ENCODE measurements at regions not wholly inside any gene's neighbourhood (a gene's known extent, or its start where the extent isn't known, plus 50 kb on each side); places are given as distances from the start of the nearest gene placed in this dataset.

DNA sequence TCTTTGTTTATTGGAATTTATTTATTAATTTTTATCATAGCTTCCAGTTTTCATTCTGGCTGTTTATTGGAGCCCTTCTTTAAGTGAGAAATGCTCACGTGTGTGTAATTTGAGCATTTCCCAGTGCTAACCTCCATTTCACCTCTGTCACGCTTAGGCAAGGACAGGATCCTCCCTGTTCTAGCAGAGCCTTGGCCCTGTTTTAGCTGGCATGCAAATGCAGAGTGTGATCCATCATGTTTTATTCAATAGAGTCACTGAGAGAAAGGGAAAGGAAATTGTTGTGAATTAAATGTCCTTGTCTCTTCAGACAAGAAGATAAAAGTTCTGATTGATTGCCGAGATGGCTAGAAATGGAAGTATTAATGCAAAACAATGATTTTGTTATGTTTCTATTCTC is 137.3 kb upstream of the ACO1 start:
- no peak for DNase-seq

DNA sequence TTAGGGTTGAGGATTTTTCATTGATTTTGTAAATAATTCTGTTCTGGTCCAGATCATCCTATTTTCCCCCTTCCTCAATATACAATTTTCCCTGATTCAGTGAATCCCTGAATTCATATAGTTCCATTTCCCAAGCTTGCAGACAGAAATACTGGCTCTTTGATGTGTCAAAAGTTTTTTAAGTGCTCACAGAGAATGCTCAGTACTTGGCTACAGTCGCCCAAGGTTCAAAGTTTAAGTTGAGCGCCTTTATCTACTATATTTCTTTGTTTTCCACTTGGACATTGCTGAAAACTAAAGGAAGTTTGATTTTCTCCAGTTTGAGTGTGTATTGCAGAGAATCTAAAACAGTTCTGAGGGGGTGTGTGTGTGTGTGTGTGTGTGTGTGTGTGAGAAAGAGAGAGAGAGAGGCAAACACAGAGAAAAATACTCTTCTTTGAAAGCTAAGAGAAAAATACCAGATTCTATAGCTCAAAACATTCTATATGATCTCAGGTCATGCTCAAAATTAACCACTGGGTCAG is 136.2 kb upstream of the ACO1 start:
- no peak for DNase-seq

DNA sequence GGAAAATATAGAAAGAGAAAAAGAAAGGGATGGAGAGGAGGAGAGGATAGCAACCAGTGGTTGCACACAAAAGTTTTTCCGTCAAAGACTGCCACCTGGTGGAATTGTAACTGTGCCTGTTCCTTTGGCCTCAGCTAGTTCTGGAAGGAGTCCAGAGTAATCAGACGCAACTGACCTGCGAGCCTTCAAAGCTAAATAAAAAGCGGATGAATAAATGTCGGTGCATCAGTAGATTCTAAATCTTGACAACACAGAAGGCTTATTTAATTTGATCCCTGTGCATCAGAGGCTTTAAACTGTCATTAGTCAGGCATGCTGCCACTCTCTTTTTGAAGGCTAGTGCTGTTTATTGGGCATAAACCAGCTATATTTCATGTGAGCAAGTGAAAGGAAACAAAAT is 132.9 kb upstream of the ACO1 start:
- DNase-seq = peak; percentile 24

DNA sequence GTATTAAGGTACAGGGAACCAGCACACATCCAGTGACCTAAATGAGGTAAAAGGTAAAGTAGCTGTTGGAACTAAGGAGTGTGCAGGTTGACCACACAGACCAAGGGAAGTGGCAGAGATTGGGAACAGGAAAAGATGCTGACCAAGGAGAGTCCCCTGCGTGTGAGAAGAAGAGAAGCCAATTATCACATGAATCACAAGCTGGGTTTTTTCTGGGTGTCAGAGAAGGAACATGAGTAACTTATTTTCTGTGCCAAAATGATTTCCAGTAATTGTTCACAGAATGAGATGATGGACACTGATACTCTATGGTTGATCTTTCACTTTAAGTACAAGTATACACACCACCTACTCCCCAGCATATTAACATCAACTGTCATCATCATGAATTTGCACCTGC is 130.7 kb upstream of the ACO1 start:
- DNase-seq = no peak

DNA sequence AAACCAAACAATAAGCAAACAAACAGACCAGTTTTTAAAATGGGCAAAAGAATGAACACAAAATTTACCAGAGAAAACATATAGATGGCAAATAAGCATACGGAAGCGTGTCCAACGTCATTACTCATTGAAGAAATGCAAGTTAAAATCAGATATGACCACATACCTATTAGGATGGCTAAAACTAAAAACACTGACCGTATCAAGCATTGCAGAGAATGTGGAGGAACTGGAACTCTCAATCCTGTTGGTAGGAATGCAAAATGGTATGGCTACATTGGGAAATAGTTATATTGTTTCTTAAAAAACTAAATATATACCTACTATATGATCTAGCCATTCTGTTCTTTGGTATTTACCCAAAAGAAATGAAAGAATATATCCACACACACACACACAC is 129.4 kb upstream of the ACO1 start:
- DNase-seq = no peak

DNA sequence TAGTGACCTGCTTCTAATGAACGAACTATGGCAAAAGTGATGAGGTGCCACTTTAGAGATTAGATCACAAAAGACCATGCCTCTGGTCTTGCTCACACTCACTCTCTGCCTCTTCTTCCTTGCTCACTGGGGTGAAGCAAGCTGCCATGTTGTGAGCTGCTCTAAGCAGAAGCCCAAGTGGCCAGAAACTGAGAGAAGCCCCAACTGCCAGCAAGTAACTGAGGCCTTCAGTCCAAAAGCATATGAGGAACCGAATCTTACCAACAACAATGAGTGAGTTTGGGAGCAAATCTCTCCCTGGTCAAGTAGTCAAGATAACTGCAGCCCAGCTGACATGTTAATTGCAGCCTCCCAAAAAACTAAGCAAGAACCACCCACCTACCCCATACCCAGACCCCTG is 126.0 kb upstream of the ACO1 start:
- DNase-seq = no peak

DNA sequence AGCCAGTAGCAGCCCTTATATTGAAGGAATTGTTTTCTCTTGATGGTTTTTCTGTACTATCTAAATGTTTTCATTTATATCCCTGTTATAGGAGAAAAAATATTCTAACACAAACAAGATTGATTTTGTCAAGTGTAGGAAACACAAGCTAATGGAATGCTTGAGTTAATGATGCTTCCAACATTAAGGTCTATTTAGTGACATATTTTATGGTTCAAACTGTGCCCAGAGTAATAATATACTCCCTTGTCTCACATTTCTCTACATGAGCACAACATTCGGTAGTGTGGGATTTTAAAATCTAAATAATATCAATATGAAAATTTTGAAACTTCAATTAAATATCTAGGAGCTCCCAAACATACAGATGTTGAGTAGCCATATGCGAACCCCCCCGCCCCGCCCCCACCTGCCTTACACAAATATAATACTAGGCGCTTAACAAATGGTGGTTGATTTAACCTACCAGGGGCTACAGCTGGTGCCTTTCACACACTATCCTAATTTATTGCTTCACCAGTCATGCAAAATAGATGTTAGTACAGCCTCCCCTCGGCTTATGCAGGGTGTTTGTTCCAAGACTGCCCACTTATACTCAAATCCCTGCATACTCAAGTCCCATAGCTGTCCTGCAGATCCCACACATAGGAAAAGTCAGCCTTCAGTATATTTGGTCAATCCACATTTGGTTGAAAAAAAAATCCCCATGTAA is 124.1 kb upstream of the ACO1 start:
- DNase-seq = no peak

DNA sequence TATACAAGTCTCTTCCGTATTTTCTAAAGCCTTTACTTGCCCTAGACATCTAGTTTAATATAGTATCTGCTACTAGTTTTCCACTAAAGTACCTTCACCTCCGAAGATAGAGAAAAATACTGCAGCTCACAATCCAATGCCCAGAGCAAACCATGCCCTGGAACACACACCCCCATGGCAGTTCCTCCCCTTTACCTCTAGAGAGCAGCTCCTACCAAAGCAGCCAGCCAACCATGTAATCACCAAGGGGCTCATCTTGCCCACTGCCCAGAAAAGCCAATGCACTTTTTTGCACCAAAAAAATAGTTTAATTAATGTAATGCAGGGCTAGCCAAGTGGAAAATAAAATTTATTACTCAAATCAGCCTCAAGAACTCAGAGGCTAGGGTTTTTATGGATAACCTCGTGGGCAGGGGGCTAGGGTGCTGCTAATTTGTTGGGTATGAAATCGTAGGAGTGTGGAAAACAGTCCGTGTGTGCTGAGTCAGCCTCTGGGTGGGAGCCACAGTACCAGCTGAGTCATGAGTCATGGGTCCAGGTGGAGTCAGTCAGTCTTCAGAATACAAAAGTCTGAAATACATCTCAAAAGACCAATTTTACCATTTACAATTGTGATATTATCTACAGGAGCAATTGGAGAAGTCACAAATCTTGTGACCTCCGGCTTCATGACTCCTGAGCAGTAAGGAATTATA is 120.1 kb upstream of the ACO1 start:
- DNase-seq = no peak

DNA sequence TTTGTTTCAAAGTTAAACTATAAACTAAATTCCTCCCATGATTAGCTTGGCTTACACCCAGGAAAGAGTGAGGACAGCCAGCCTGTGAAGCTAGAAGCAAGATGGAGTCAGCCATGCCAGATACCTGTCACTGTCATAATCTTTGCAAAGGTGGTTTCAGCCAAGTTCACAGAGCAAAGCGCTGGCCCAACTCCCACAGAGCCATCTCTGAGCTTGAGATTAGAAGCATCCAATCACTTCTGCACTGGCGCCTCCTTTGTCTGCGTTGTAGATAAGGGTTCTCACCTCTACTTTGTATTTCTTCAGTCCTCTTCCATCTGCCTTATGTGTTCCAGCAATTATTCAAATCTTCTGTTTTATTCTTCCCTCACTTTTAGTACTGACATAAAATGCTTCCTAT is 119.4 kb upstream of the ACO1 start:
- no peak for DNase-seq

DNA sequence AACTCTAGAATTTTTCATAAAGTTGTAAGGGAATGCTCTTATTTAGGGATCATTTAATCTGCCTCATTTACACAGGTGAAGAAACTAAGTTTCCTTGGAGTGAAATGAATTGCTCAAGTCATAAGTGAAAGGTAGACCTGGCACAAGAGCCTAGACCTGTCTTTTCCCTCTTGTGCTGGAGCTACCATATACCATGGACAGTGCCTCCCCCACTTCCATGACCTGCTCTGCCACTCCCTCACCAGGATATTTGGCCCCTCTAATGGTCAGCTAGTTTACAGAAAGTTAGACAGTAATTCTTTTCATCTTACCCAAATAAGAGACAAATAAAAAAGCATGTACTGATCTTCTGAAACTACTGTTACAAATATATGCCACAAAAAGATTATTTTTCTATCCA is 105.5 kb upstream of the ACO1 start:
- no peak for DNase-seq

DNA sequence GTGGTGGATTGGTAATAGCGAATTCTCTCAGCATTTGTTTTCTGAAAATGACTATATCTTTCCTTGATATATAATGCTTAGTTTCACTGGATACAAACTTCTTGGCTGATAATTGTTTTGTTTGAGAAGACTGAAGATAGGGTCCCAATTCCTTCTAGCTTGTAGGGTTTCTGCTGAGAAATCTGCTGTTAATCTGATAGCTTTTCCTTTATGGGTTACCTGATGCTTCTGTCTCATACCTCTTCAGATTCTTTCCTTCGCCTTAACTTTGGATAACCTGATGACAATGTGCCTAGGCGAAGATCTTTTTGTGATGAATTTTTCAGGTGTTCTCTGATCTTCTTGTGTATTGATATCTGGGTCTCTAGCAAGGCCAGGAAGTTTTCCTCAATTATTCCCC is 94.7 kb upstream of the ACO1 start:
- no peak for DNase-seq

DNA sequence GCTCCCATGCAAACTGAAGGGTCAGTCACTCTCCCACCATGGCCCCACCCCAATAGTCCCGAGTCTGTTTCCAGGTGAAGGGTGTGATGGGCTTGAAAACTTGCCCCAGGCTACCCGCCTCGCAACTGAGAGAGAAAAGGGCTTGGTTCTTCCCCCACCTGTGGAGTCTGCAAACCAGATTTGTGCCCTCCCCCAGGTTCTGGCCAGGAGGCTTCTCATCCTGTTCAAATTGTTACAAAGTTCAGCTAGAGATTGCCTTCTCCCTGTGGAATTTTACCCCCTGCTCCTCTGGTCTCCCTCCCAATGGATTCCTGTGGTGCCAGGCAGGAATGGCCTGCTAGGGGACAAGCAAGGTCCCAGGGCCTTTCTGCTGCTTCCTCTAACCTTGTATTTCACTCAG is 93.1 kb upstream of the ACO1 start:
- DNase-seq = no peak

DNA sequence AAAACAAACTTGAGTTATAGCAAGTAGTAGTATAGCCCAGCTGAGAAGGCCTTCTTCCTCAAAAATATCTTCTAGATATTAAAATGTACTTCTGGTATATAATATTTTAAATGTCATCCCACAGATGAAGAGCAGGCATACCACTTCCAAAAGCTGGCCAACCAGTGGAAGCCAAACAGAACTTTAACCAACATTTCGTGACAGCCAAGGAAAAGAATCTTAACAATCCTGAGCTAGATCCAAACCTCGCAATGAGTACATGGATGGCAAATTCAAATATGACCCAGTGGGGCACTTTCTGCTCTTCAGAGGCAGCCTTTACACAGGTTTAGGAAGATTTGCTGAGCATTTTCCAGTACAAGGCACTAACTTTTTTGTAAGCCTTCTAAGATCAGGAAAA is 91.8 kb upstream of the ACO1 start:
- DNase-seq = no peak

DNA sequence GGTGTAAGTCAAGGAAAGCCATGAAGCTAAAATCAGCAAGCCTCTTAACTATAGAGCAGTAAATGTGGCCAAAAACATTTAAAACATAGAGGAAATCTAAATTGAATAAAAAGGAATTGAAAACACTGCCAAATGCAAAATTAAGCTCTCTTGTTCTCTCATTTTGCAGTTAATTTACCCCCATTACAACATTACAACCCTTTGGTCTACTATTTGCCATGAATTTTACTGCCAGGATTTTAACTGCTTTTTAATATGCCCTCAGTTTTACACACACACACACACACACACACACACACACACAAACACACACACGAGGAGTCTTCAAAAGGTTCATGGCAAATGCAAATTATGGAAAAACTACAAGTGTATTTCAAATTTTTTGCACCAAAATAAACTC is 91.4 kb upstream of the ACO1 start:
- DNase-seq = no peak

DNA sequence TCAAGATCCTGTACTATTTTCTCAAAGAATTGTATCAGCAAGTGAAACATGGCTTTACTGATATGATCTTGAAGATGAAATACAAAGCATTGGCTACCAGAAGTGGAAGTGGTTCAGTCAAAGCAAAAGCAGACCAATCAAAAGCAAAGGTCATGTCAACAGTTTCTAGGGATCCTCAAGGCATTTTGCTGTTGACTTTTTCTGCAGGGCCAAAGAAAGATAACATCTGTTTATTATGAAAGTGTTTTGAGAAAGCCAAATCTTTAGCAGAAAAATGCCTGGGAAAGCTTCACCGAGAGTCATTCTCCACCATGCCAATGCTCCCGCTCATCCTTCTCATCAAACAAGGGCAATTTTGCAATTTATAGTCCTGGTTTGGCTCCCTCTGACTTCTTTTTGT is 90.3 kb upstream of the ACO1 start:
- DNase-seq = no peak

DNA sequence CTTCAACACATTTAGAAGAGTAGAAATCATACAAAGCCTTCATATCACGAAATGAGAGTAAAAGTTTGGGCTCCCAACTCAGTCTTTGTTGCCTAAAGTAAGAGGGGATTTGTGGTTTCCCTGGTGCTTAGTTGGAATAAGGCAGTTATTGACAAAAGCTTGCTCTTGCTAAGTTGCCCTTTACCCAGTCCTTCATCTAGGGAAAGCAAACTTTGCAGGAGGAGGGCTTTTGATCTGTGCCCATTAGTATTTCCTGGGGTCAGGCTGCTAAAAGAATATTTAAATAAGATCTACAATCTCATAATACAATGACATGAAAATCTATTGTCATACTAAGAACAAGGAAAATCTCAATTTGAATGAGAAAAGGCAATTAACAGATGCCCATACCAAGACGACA is 84.1 kb upstream of the ACO1 start:
- no peak for DNase-seq

DNA sequence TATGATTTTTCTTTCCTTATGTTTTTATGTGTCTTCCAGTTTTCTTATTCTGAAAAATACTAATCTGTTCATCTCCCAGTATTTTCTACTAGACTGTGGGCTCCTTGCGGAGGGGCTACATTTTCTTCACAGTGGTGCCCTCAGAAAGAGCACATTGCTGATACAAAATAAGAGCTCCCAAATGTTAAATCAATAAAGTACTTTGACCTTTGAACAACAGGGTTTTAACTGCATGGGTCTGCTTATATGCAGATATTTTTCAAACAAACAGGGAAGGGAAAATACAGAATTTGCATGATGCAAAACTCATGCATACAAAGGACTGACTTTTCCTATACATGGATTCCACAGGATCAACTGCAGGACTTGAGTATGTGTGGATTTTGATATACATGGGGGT is 79.9 kb upstream of the ACO1 start:
- no peak for DNase-seq

DNA sequence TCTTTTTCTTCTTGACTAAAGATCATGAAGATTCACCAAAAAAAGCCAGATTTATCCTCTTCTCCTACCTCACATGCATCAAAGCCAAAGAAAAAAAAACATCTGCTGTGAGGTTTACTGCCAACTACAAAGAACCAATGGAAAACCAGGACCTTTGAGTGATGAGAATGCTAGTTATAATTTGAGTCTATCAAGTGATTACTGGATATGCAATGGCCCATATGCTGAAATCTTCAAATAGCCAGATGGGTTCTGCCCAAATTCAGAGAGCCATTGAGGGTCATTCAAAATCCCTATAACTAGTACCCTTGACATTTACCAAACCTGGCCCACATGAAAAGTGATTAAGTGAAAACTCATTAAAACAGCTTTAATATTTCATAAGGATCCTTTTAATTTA is 78.4 kb upstream of the ACO1 start:
- DNase-seq = no peak

DNA sequence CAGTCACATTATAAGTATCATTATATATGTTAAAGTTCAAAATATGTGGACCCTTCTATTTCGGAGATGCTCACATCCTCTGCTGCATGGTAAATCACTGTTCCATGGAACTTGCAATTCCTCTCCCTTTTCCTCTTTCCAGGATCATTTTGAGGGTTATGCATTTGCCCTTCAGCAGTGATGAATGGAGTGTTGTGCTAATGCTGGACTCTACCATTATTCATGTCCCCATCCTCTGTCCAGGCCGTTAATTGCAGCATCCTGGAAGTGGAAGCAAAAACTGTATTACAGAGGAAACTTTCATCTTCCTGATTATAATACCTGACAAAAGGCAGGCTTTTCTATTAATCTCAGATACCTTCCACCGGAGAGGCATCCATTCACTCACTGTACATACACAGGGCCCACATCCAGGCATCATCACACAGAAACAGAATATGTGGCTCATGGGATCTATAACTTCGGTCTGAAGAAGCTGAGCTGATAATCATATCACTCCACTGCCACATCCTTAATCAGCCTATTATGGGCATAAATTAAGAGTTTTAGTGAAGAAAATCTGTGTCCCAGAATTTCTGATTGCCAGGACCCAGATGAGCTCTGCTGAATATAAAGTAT is 65.0 kb upstream of the ACO1 start:
- DNase-seq = no peak

DNA sequence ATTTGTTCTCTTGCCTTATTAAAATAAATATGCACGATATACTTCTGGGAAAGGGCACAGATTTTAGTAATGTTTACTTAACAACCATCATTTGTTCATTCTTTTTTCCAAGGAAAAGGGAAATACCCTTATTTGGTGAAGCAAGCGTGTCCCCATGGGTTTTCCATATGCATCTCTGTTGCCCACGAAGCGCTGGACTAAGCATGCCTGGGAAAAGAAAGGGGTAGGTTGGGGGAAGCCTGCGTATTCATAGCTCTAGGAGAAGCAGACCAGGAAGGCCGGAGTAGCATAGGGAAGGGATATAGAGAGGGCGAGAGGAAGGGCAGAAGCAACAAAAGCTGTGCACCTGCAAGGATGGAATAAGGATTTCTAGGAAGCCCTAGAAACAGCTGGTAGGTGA is 61.8 kb upstream of the ACO1 start:
- DNase-seq = no peak

DNA sequence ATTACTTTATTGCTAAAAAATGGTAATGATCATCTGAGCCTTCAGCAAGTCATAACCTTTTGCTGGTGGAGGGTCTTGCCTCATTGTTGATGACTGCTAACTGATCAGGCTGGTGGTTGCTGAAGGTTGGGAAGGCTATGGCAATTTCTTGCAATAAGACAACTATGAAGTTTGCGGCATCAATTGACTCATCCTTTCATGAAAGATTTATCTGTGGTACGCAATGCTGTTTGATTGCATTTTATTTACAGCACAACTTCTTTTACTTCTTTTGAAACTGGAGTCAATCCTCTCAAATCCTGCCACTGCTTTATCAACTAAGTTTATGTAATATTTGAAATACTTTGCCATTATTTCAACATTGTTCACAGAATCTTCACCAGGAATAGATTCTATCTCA is 58.3 kb upstream of the ACO1 start:
- DNase-seq = no peak

DNA sequence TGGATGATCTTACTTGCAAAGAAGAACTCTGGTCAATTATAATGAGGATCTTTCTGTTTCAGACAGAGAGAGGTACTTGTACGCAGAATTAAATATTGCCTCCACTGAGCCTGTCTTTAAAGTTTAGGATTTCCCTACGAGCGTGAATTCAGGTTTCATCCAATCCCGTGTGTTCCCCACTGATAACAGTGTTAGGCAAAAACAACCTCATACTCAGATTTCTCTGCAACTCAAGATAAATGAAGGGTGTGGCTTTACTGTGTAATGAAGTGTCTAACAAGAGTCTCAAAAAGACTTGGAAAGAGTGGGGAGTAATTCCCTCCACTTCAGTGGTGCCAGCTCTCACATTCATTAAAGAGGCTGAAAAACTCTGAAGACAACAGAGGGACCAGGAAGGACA is 53.2 kb upstream of the ACO1 start:
- DNase-seq = no peak

DNA sequence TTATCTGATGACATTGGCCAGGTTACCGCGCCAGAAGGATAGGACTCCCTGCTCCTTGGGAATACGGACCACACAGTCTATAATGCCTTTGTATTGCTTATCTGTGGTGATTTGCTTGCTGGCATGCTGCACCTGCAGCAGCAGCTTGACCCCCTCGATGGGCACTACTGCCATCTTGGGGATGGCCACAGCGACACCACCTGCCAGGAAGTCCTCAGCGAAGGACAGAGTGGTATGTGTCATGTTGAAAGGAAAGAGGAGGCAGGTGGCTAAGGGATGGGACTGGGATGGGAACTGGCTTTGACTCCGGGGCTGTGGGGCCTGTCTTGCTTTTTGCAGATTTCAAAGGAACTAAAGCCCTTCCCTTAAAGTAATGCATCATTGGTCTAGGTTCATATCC is 50.3 kb upstream of the ACO1 start:
- no peak for DNase-seq
